Hepatocyte (in vitro differentiated cells): ENCODE measurements at regions not wholly inside any gene's neighbourhood (a gene's known extent, or its start where the extent isn't known, plus 50 kb on each side); places are given as distances from the start of the nearest gene placed in this dataset.

Experiments used
- EZH2phosphoT487 ChIP-seq: fragments of 200-600 bp; sonication (generic); IDR thresholded peaks from one replicate; pipeline ENCODE4 v1.6.1; 2018; ENCODE audit warnings: antibody characterized with exemption, mild to moderate bottlenecking, low read depth, moderate library complexity; ENCODE audit not compliant: unreplicated experiment, severe bottlenecking
- TF ChIP-seq, protein P1 (sequence below): fragments of 200-600 bp; sonication (generic); IDR thresholded peaks from 2 replicates; pipeline ENCODE4 v1.5.1; 2016; ENCODE audit warnings: antibody characterized with exemption, mild to moderate bottlenecking; ENCODE audit not compliant: poor library complexity

GRCh38 chr1:47506053-47506452 is 68.2 kb downstream of the FOXD2 start:
- TF ChIP-seq, protein P1, sequence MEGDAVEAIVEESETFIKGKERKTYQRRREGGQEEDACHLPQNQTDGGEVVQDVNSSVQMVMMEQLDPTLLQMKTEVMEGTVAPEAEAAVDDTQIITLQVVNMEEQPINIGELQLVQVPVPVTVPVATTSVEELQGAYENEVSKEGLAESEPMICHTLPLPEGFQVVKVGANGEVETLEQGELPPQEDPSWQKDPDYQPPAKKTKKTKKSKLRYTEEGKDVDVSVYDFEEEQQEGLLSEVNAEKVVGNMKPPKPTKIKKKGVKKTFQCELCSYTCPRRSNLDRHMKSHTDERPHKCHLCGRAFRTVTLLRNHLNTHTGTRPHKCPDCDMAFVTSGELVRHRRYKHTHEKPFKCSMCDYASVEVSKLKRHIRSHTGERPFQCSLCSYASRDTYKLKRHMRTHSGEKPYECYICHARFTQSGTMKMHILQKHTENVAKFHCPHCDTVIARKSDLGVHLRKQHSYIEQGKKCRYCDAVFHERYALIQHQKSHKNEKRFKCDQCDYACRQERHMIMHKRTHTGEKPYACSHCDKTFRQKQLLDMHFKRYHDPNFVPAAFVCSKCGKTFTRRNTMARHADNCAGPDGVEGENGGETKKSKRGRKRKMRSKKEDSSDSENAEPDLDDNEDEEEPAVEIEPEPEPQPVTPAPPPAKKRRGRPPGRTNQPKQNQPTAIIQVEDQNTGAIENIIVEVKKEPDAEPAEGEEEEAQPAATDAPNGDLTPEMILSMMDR = no peak
- no peak for TF ChIP-seq EZH2phosphoT487
